Vagina (tissue), 2 donors: ENCODE measurements at regions not wholly inside any gene's neighbourhood (a gene's known extent, or its start where the extent isn't known, plus 50 kb on each side); places are given as distances from the start of the nearest gene placed in this dataset.

Experiments used
- POLR2A ChIP-seq, 2 donors: fragments of 450-650 bp; IDR thresholded peaks; one replicate each; pipeline ENCODE4 v1.6.1; 2017; ENCODE audit warnings: antibody characterized with exemption in 2 of 2, mild to moderate bottlenecking in 2 of 2, moderate library complexity in 2 of 2
- POLR2AphosphoS5 ChIP-seq, 2 donors: sonication (generic); formaldehyde crosslinking; IDR thresholded peaks; one replicate each; pipeline ENCODE4 v1.9.0; 2017; ENCODE audit warnings: antibody characterized with exemption in 2 of 2, mild to moderate bottlenecking in 2 of 2, low read depth in 1 of 2; ENCODE audit not compliant: insufficient read depth in 1 of 2
- TF ChIP-seq, protein P1 (sequence below), 3 experiments: fragments of 450-650 bp in 2 of 3; fragments of 200-600 bp in 1 of 3; sonication (generic) in 1 of 3; IDR thresholded peaks; one replicate each; pipeline ENCODE4 v1.5.1; 2017 to 2019; ENCODE audit warnings: antibody characterized with exemption in 3 of 3, mild to moderate bottlenecking in 2 of 3, moderate library complexity in 2 of 3

GRCh38 chr13:26855071-26855470, 94.5 kb upstream of the GPR12 start:
- TF ChIP-seq POLR2A (IDR thresholded peaks at IDR 0.05) (no peak), POLR2AphosphoS5 (IDR thresholded peaks at IDR 0.05; ENCODE audit: insufficient read depth in 1 of 2, low read depth in 1 of 2) (no peak)
- TF ChIP-seq, protein P1, sequence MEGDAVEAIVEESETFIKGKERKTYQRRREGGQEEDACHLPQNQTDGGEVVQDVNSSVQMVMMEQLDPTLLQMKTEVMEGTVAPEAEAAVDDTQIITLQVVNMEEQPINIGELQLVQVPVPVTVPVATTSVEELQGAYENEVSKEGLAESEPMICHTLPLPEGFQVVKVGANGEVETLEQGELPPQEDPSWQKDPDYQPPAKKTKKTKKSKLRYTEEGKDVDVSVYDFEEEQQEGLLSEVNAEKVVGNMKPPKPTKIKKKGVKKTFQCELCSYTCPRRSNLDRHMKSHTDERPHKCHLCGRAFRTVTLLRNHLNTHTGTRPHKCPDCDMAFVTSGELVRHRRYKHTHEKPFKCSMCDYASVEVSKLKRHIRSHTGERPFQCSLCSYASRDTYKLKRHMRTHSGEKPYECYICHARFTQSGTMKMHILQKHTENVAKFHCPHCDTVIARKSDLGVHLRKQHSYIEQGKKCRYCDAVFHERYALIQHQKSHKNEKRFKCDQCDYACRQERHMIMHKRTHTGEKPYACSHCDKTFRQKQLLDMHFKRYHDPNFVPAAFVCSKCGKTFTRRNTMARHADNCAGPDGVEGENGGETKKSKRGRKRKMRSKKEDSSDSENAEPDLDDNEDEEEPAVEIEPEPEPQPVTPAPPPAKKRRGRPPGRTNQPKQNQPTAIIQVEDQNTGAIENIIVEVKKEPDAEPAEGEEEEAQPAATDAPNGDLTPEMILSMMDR (IDR thresholded peaks at IDR 0.05): no peak
